ENCODE measurements at regions not wholly inside any gene's neighbourhood (a gene's known extent, or its start where the extent isn't known, plus 50 kb on each side); places are given as distances from the start of the nearest gene placed in this dataset.

- TF ChIP-seq CTCF (IDR thresholded peaks at IDR 0.05): no peak
- TF ChIP-seq POLR2A (IDR thresholded peaks at IDR 0.05): no peak
Observed at GRCh38 chr1:209227941-209228340, 355.6 kb upstream of the CAMK1G start.

Data from lower leg skin (tissue), 3 donors.